OCI-LY7 (cell line): ENCODE measurements at regions not wholly inside any gene's neighbourhood (a gene's known extent, or its start where the extent isn't known, plus 50 kb on each side); places are given as distances from the start of the nearest gene placed in this dataset.

Experiments
- CTCF ChIP-seq: fragments of 200-600 bp; sonication (generic); conservative IDR thresholded peaks from 2 replicates; pipeline ENCODE4 v1.5.1; 2014; ENCODE audit warnings: mild to moderate bottlenecking, antibody characterized with exemption, low read length, moderate library complexity, mixed read lengths
- EZH2phosphoT487 ChIP-seq: fragments of 200-600 bp; sonication (generic); IDR thresholded peaks from 2 replicates; pipeline ENCODE4 v1.6.1; 2018; ENCODE audit warnings: low read depth, borderline replicate concordance, mild to moderate bottlenecking, mixed run types, antibody characterized with exemption, low read length, moderate library complexity, mixed read lengths

- TF ChIP-seq CTCF: peak; percentile 64
- TF ChIP-seq EZH2phosphoT487: no peak
Measured at GRCh38 chr21:32096411-32096810, 182.4 kb downstream of the MIS18A start.
